NOMO-1 (cell line): ENCODE measurements at regions not wholly inside any gene's neighbourhood (a gene's known extent, or its start where the extent isn't known, plus 50 kb on each side); places are given as distances from the start of the nearest gene placed in this dataset.
A peak's percentile ranks its signal among the peaks of the same experiment; 100 is the strongest.

Source experiments
- DNase-seq, 2 experiments: peaks; one replicate each; lab custom pipeline; 2025; ENCODE audit not compliant: unreplicated experiment in 2 of 2; lab: John Stamatoyannopoulos, UW

- no peak for DNase-seq
Observed at GRCh38 chr15:94105760-94106159, 125.6 kb upstream of the MCTP2 start.

GRCh38 chr15:94100863-94101262 lies 130.5 kb upstream of the MCTP2 start:
- DNase-seq, result no peak

- no peak for DNase-seq
Observed at GRCh38 chr15:94099574-94099960, 131.8 kb upstream of the MCTP2 start.

- DNase-seq, result no peak
Observed at GRCh38 chr15:94098921-94099573, 132.3 kb upstream of the MCTP2 start.

- DNase-seq, result peak in 1 of 2 experiments; percentile 41
Observed at GRCh38 chr15:94097552-94097951, 133.8 kb upstream of the MCTP2 start.

- DNase-seq, result no peak
Observed at GRCh38 chr15:94094310-94094709, 137.1 kb upstream of the MCTP2 start.

GRCh38 chr15:94086341-94086740 lies 145.0 kb upstream of the MCTP2 start:
- no peak for DNase-seq

- peak in 1 of 2 experiments; percentile 5 for DNase-seq
Observed at GRCh38 chr15:94083467-94084052, 147.8 kb upstream of the MCTP2 start.

GRCh38 chr15:94081829-94082228 lies 149.5 kb upstream of the MCTP2 start:
- DNase-seq, result no peak

GRCh38 chr15:94080989-94081605 lies 150.3 kb upstream of the MCTP2 start:
- DNase-seq, result no peak

- DNase-seq, result peak; percentile 40 to 72
Observed at GRCh38 chr15:94080416-94080815, 150.9 kb upstream of the MCTP2 start.

- DNase-seq, result no peak
Observed at GRCh38 chr15:94079968-94080367, 151.4 kb upstream of the MCTP2 start.

GRCh38 chr15:94079459-94079858 lies 151.9 kb upstream of the MCTP2 start:
- DNase-seq, result no peak

- DNase-seq, result no peak
Observed at GRCh38 chr15:94077938-94078337, 153.4 kb upstream of the MCTP2 start.

GRCh38 chr15:94075349-94075748 lies 156.0 kb upstream of the MCTP2 start:
- DNase-seq, result no peak

GRCh38 chr15:94070356-94071295 lies 160.7 kb upstream of the MCTP2 start:
- peak; percentile 90 to 96 for DNase-seq

GRCh38 chr15:94069844-94070243 lies 161.5 kb upstream of the MCTP2 start:
- DNase-seq, result no peak

GRCh38 chr15:94066811-94067210 lies 164.6 kb upstream of the MCTP2 start:
- DNase-seq, result no peak

GRCh38 chr15:94066046-94066445 lies 165.3 kb upstream of the MCTP2 start:
- no peak for DNase-seq

GRCh38 chr15:94064676-94065313 lies 166.6 kb upstream of the MCTP2 start:
- DNase-seq, result no peak

- no peak for DNase-seq
Observed at GRCh38 chr15:94061041-94061440, 170.3 kb upstream of the MCTP2 start.
